Sigmoid colon (tissue), 6 donors: ENCODE measurements at regions not wholly inside any gene's neighbourhood (a gene's known extent, or its start where the extent isn't known, plus 50 kb on each side); places are given as distances from the start of the nearest gene placed in this dataset.

Source experiments
- DNase-seq: peaks from one replicate; pipeline ENCODE4 v3.0.0-alpha.2; 2019
- H3K27ac ChIP-seq, 4 donors: fragments of 200-600 bp; sonication (generic); one replicate each; pipeline ENCODE4 v1.5.1; 2016 to 2019; ENCODE audit warnings: mild to moderate bottlenecking in 1 of 4
- H3K27me3 ChIP-seq, 3 donors: fragments of 200-600 bp; sonication (generic); one replicate each; pipeline ENCODE4 v1.5.1; 2019; ENCODE audit warnings: mild to moderate bottlenecking in 1 of 3
- H3K36me3 ChIP-seq, 4 donors: fragments of 200-600 bp; sonication (generic); one replicate each; pipeline ENCODE4 v1.5.1; 2016 to 2019
- H3K4me1 ChIP-seq, 4 donors: fragments of 200-600 bp; sonication (generic); one replicate each; pipeline ENCODE4 v1.5.1; 2017 to 2019
- H3K4me3 ChIP-seq, 4 donors: fragments of 200-600 bp; sonication (generic); one replicate each; pipeline ENCODE4 v1.5.1; 2017 to 2019; ENCODE audit warnings: mild to moderate bottlenecking in 2 of 4, moderate library complexity in 1 of 4
- H3K9me3 ChIP-seq, 4 donors: fragments of 200-600 bp in 3 of 4; sonication (generic) in 3 of 4; one replicate each; pipeline versions ENCODE4 v1.5.1 to v1.6.1; 2013 to 2019
- CTCF ChIP-seq, 4 experiments: fragments of 450-650 bp in 3 of 4; fragments of 200-600 bp in 1 of 4; IDR thresholded peaks; one replicate each; pipeline ENCODE4 v1.5.1; 2016 to 2019; ENCODE audit warnings: antibody characterized with exemption in 4 of 4, mild to moderate bottlenecking in 3 of 4, moderate library complexity in 2 of 4
- EP300 ChIP-seq, 4 donors: sonication (generic); formaldehyde crosslinking; IDR thresholded peaks; one replicate each; pipeline ENCODE4 v1.6.1; 2017; ENCODE audit warnings: antibody characterized with exemption in 4 of 4
- POLR2A ChIP-seq, 2 donors: fragments of 450-650 bp; IDR thresholded peaks; one replicate each; pipeline ENCODE4 v1.6.1; 2016; ENCODE audit warnings: antibody characterized with exemption in 2 of 2, mild to moderate bottlenecking in 2 of 2, moderate library complexity in 2 of 2
- POLR2AphosphoS5 ChIP-seq, 4 donors: sonication (generic); formaldehyde crosslinking; IDR thresholded peaks; one replicate each; pipeline ENCODE4 v1.6.1; 2017; ENCODE audit warnings: antibody characterized with exemption in 4 of 4
- WGBS, 2 donors: extraction: QIAGEN DNeasy Blood & Tissue Kit; methylation state at CpG; one replicate each; pipeline ENCODE4 v1.1.7; 2013; 5-methylcytosine and 5-hydroxymethylcytosine counted together
- intact Hi-C: fragments of 100-400 bp; cut with DNase I; formaldehyde crosslinking; loops from one replicate; pipeline ENCODE4 v1.15.1; 2023
- donor health status: healthy with polysubstance abuse.
- donor health status: healthy.

DNA sequence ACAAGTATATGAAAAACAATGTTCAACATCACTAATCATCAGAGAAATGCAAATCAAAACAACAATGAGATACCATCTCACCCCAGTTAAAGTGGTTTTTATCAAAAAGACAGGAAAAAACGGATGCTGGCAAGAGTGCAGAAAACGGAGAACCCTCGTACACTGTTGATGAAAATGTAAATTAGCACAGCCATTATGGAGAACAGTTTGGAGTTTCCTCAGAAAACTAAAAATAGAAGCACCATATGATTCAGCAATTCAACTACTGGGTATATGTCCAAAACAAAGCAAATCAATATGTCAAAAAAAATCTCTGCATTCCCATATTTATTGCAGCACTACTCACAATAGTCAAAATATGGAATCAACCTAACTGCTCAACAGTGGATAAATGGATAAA, 50.1 kb upstream of the CES5A start:
- peaks cover 0 to under 1% (median 0%) of the 10 kb centered on the region in 3 donors for H3K27me3 ChIP-seq
- no peaks in the 10 kb centered on the region for H3K36me3 ChIP-seq
- TF ChIP-seq POLR2AphosphoS5 (IDR thresholded peaks at IDR 0.05): no peak
- TF ChIP-seq EP300 (IDR thresholded peaks at IDR 0.05): no peak
- no peak for TF ChIP-seq POLR2A (IDR thresholded peaks at IDR 0.05)
- no peak for TF ChIP-seq CTCF (IDR thresholded peaks at IDR 0.05)
- H3K4me1 ChIP-seq: no peaks in the 10 kb centered on the region
- H3K4me3 ChIP-seq: no peak overlapping the region
- intact Hi-C loops: no loop called here
- no peak for DNase-seq
- H3K27ac ChIP-seq: no peak overlapping the region
- no peaks in the 10 kb centered on the region for H3K9me3 ChIP-seq
- WGBS, 2 donors: 51 to 62% methylated on average over 3 of the region's 3 CpGs
